ENCODE measurements at regions not wholly inside any gene's neighbourhood (a gene's known extent, or its start where the extent isn't known, plus 50 kb on each side); places are given as distances from the start of the nearest gene placed in this dataset.

GRCh38 chr9:87798261-87798833 lies 72.4 kb downstream of the CTSL start:
- Histone ChIP-seq H3K36me3 (ENCODE audit: control insufficient read depth in 1 of 2, insufficient read depth in 2 of 2, low read length in 2 of 2) (no peaks in the 10 kb centered on the region), H3K9ac (ENCODE audit: low read depth in 1 of 2, low read length in 2 of 2) (no peak overlapping the region), H3K4me3 (ENCODE audit: low read depth in 1 of 2, low read length in 2 of 2) (no peak overlapping the region), H3K27ac (ENCODE audit: low read depth, low read length) (no peak overlapping the region), H3K9me3 (ENCODE audit: control insufficient read depth in 1 of 2, low read length in 2 of 2) (no peaks in the 10 kb centered on the region), H3K27me3 (ENCODE audit: control insufficient read depth in 1 of 2, insufficient read depth in 2 of 2, low read length in 2 of 2) (no peaks in the 10 kb centered on the region), H3K4me1 (ENCODE audit: control insufficient read depth in 1 of 2, insufficient read depth in 2 of 2, low read length in 2 of 2) (no peaks in the 10 kb centered on the region)

GRCh38 chr9:87799503-87799902 lies 73.6 kb downstream of the CTSL start:
- H3K4me3 ChIP-seq (ENCODE audit: low read depth in 1 of 2, low read length in 2 of 2) = no peak overlapping the region
- H3K4me1 ChIP-seq (ENCODE audit: control insufficient read depth in 1 of 2, insufficient read depth in 2 of 2, low read length in 2 of 2) = no peaks in the 10 kb centered on the region
- no peaks in the 10 kb centered on the region for H3K36me3 ChIP-seq (ENCODE audit: control insufficient read depth in 1 of 2, insufficient read depth in 2 of 2, low read length in 2 of 2)
- H3K27me3 ChIP-seq (ENCODE audit: control insufficient read depth in 1 of 2, insufficient read depth in 2 of 2, low read length in 2 of 2) = no peaks in the 10 kb centered on the region
- no peak overlapping the region for H3K9ac ChIP-seq (ENCODE audit: low read depth in 1 of 2, low read length in 2 of 2)
- H3K9me3 ChIP-seq (ENCODE audit: control insufficient read depth in 1 of 2, low read length in 2 of 2) = no peaks in the 10 kb centered on the region
- no peak overlapping the region for H3K27ac ChIP-seq (ENCODE audit: low read depth, low read length)

GRCh38 chr9:87800456-87800855 lies 74.5 kb downstream of the CTSL start:
- H3K9ac ChIP-seq (ENCODE audit: low read depth in 1 of 2, low read length in 2 of 2) = no peak overlapping the region
- no peak overlapping the region for H3K27ac ChIP-seq (ENCODE audit: low read depth, low read length)
- H3K27me3 ChIP-seq (ENCODE audit: control insufficient read depth in 1 of 2, insufficient read depth in 2 of 2, low read length in 2 of 2) = no peaks in the 10 kb centered on the region
- H3K9me3 ChIP-seq (ENCODE audit: control insufficient read depth in 1 of 2, low read length in 2 of 2) = no peaks in the 10 kb centered on the region
- H3K36me3 ChIP-seq (ENCODE audit: control insufficient read depth in 1 of 2, insufficient read depth in 2 of 2, low read length in 2 of 2) = no peaks in the 10 kb centered on the region
- no peak overlapping the region for H3K4me3 ChIP-seq (ENCODE audit: low read depth in 1 of 2, low read length in 2 of 2)
- no peaks in the 10 kb centered on the region for H3K4me1 ChIP-seq (ENCODE audit: control insufficient read depth in 1 of 2, insufficient read depth in 2 of 2, low read length in 2 of 2)

GRCh38 chr9:87801013-87801412 lies 75.1 kb downstream of the CTSL start:
- H3K27me3 ChIP-seq (ENCODE audit: control insufficient read depth in 1 of 2, insufficient read depth in 2 of 2, low read length in 2 of 2) = no peaks in the 10 kb centered on the region

GRCh38 chr9:87803166-87803565 lies 77.2 kb downstream of the CTSL start:
- no peak overlapping the region for H3K27ac ChIP-seq (ENCODE audit: low read depth, low read length)
- no peaks in the 10 kb centered on the region for H3K9me3 ChIP-seq (ENCODE audit: control insufficient read depth in 1 of 2, low read length in 2 of 2)
- H3K9ac ChIP-seq (ENCODE audit: low read depth in 1 of 2, low read length in 2 of 2) = no peak overlapping the region
- no peak overlapping the region for H3K4me3 ChIP-seq (ENCODE audit: low read depth in 1 of 2, low read length in 2 of 2)
- no peaks in the 10 kb centered on the region for H3K27me3 ChIP-seq (ENCODE audit: control insufficient read depth in 1 of 2, insufficient read depth in 2 of 2, low read length in 2 of 2)
- H3K36me3 ChIP-seq (ENCODE audit: control insufficient read depth in 1 of 2, insufficient read depth in 2 of 2, low read length in 2 of 2) = no peaks in the 10 kb centered on the region
- no peaks in the 10 kb centered on the region for H3K4me1 ChIP-seq (ENCODE audit: control insufficient read depth in 1 of 2, insufficient read depth in 2 of 2, low read length in 2 of 2)

More at GRCh38 chr9:87801013-87801412, 75.1 kb downstream of the CTSL start:
- no peak overlapping the region for H3K4me3 ChIP-seq (ENCODE audit: low read depth in 1 of 2, low read length in 2 of 2)
- H3K4me1 ChIP-seq (ENCODE audit: control insufficient read depth in 1 of 2, insufficient read depth in 2 of 2, low read length in 2 of 2) = no peaks in the 10 kb centered on the region
- H3K27ac ChIP-seq (ENCODE audit: low read depth, low read length) = no peak overlapping the region
- no peaks in the 10 kb centered on the region for H3K36me3 ChIP-seq (ENCODE audit: control insufficient read depth in 1 of 2, insufficient read depth in 2 of 2, low read length in 2 of 2)
- no peaks in the 10 kb centered on the region for H3K9me3 ChIP-seq (ENCODE audit: control insufficient read depth in 1 of 2, low read length in 2 of 2)
- H3K9ac ChIP-seq (ENCODE audit: low read depth in 1 of 2, low read length in 2 of 2) = no peak overlapping the region

GRCh38 chr9:87803623-87804345 lies 77.9 kb downstream of the CTSL start:
- H3K27ac ChIP-seq (ENCODE audit: low read depth, low read length) = no peak overlapping the region
- H3K4me1 ChIP-seq (ENCODE audit: control insufficient read depth in 1 of 2, insufficient read depth in 2 of 2, low read length in 2 of 2) = no peaks in the 10 kb centered on the region
- H3K9ac ChIP-seq (ENCODE audit: low read depth in 1 of 2, low read length in 2 of 2) = no peak overlapping the region
- H3K27me3 ChIP-seq (ENCODE audit: control insufficient read depth in 1 of 2, insufficient read depth in 2 of 2, low read length in 2 of 2) = no peaks in the 10 kb centered on the region
- H3K9me3 ChIP-seq (ENCODE audit: control insufficient read depth in 1 of 2, low read length in 2 of 2) = no peaks in the 10 kb centered on the region
- H3K4me3 ChIP-seq (ENCODE audit: low read depth in 1 of 2, low read length in 2 of 2) = no peak overlapping the region
- H3K36me3 ChIP-seq (ENCODE audit: control insufficient read depth in 1 of 2, insufficient read depth in 2 of 2, low read length in 2 of 2) = no peaks in the 10 kb centered on the region

- H3K4me1 ChIP-seq (ENCODE audit: control insufficient read depth in 1 of 2, insufficient read depth in 2 of 2, low read length in 2 of 2) = no peaks in the 10 kb centered on the region
- no peak overlapping the region for H3K9ac ChIP-seq (ENCODE audit: low read depth in 1 of 2, low read length in 2 of 2)
- no peaks in the 10 kb centered on the region for H3K36me3 ChIP-seq (ENCODE audit: control insufficient read depth in 1 of 2, insufficient read depth in 2 of 2, low read length in 2 of 2)
- H3K9me3 ChIP-seq (ENCODE audit: control insufficient read depth in 1 of 2, low read length in 2 of 2) = no peaks in the 10 kb centered on the region
- H3K4me3 ChIP-seq (ENCODE audit: low read depth in 1 of 2, low read length in 2 of 2) = no peak overlapping the region
- H3K27me3 ChIP-seq (ENCODE audit: control insufficient read depth in 1 of 2, insufficient read depth in 2 of 2, low read length in 2 of 2) = no peaks in the 10 kb centered on the region
- no peak overlapping the region for H3K27ac ChIP-seq (ENCODE audit: low read depth, low read length)
These were observed 77.4 kb upstream of the SPATA31E1 start for GRCh38 chr9:87805259-87805658.

- no peak overlapping the region for H3K9ac ChIP-seq (ENCODE audit: low read depth in 1 of 2, low read length in 2 of 2)
- no peaks in the 10 kb centered on the region for H3K9me3 ChIP-seq (ENCODE audit: control insufficient read depth in 1 of 2, low read length in 2 of 2)
- peaks cover 0 to 3% of the 10 kb centered on the region in 2 donors for H3K27me3 ChIP-seq (ENCODE audit: control insufficient read depth in 1 of 2, insufficient read depth in 2 of 2, low read length in 2 of 2)
- H3K27ac ChIP-seq (ENCODE audit: low read depth, low read length) = no peak overlapping the region
- no peak overlapping the region for H3K4me3 ChIP-seq (ENCODE audit: low read depth in 1 of 2, low read length in 2 of 2)
- H3K4me1 ChIP-seq (ENCODE audit: control insufficient read depth in 1 of 2, insufficient read depth in 2 of 2, low read length in 2 of 2) = no peaks in the 10 kb centered on the region
- H3K36me3 ChIP-seq (ENCODE audit: control insufficient read depth in 1 of 2, insufficient read depth in 2 of 2, low read length in 2 of 2) = no peaks in the 10 kb centered on the region
These were observed 72.7 kb upstream of the SPATA31E1 start for GRCh38 chr9:87810008-87810407.

- Histone ChIP-seq H3K36me3 (ENCODE audit: control insufficient read depth in 1 of 2, insufficient read depth in 2 of 2, low read length in 2 of 2) (no peaks in the 10 kb centered on the region), H3K27ac (ENCODE audit: low read depth, low read length) (no peak overlapping the region), H3K4me1 (ENCODE audit: control insufficient read depth in 1 of 2, insufficient read depth in 2 of 2, low read length in 2 of 2) (no peaks in the 10 kb centered on the region), H3K9ac (ENCODE audit: low read depth in 1 of 2, low read length in 2 of 2) (no peak overlapping the region), H3K9me3 (ENCODE audit: control insufficient read depth in 1 of 2, low read length in 2 of 2) (no peaks in the 10 kb centered on the region), H3K27me3 (ENCODE audit: control insufficient read depth in 1 of 2, insufficient read depth in 2 of 2, low read length in 2 of 2) (peaks cover 0 to 3% of the 10 kb centered on the region in 2 donors), H3K4me3 (ENCODE audit: low read depth in 1 of 2, low read length in 2 of 2) (no peak overlapping the region)
These were observed 71.9 kb upstream of the SPATA31E1 start for GRCh38 chr9:87810679-87811178.

- H3K4me3 ChIP-seq (ENCODE audit: low read depth in 1 of 2, low read length in 2 of 2) = no peak overlapping the region
These were observed 70.1 kb upstream of the SPATA31E1 start for GRCh38 chr9:87812375-87813118.

More at GRCh38 chr9:87812375-87813118, 70.1 kb upstream of the SPATA31E1 start:
- H3K36me3 ChIP-seq (ENCODE audit: control insufficient read depth in 1 of 2, insufficient read depth in 2 of 2, low read length in 2 of 2) = no peaks in the 10 kb centered on the region
- peaks cover 0 to 3% of the 10 kb centered on the region in 2 donors for H3K27me3 ChIP-seq (ENCODE audit: control insufficient read depth in 1 of 2, insufficient read depth in 2 of 2, low read length in 2 of 2)
- no peaks in the 10 kb centered on the region for H3K4me1 ChIP-seq (ENCODE audit: control insufficient read depth in 1 of 2, insufficient read depth in 2 of 2, low read length in 2 of 2)
- H3K27ac ChIP-seq (ENCODE audit: low read depth, low read length) = no peak overlapping the region
- H3K9me3 ChIP-seq (ENCODE audit: control insufficient read depth in 1 of 2, low read length in 2 of 2) = no peaks in the 10 kb centered on the region
- H3K9ac ChIP-seq (ENCODE audit: low read depth in 1 of 2, low read length in 2 of 2) = no peak overlapping the region

All from duodenal mucosa (tissue), 2 donors.